Upper lobe of right lung (tissue), 1 donor: ENCODE measurements at regions not wholly inside any gene's neighbourhood (a gene's known extent, or its start where the extent isn't known, plus 50 kb on each side); places are given as distances from the start of the nearest gene placed in this dataset.

ENCODE experiments used
- ATAC-seq: fragments of 200-7000 bp; cut with Tn5 transposase; one replicate; pipeline ENCODE4 v1.9.1; 2020; ENCODE audit warnings: mild to moderate bottlenecking, moderate library complexity
- DNase-seq: peaks from one replicate; pipeline ENCODE4 v3.0.0-alpha.2; 2020
- H3K27ac ChIP-seq: fragments of 200-600 bp; one replicate; pipeline ENCODE4 v1.8.0; 2022
- H3K27me3 ChIP-seq: fragments of 200-600 bp; one replicate; pipeline ENCODE4 v1.8.0; 2022; ENCODE audit warnings: mild to moderate bottlenecking
- H3K36me3 ChIP-seq: fragments of 200-600 bp; one replicate; pipeline ENCODE4 v1.8.0; 2022
- H3K4me1 ChIP-seq: fragments of 200-600 bp; one replicate; pipeline ENCODE4 v1.8.0; 2022
- H3K4me3 ChIP-seq: fragments of 200-600 bp; one replicate; pipeline ENCODE4 v1.8.0; 2022; ENCODE audit warnings: mild to moderate bottlenecking
- H3K9me3 ChIP-seq: fragments of 200-600 bp; one replicate; pipeline ENCODE4 v1.8.0; 2022
- CTCF ChIP-seq: fragments of 200-600 bp; IDR thresholded peaks from one replicate; pipeline ENCODE4 v1.8.0; 2022; ENCODE audit warnings: antibody characterized with exemption
- intact Hi-C: fragments of 100-400 bp; cut with DNase I; formaldehyde crosslinking; loops from one replicate; pipeline ENCODE4 v1.11.0; 2022
- donor health status: DM: no; HTN: yes; CAD: no; lungs with severe emphysema.

GRCh38 chrX:97666890-97667289 is 783.2 kb downstream of the RPA4 start:
- Histone ChIP-seq H3K27ac (no peak overlapping the region), H3K36me3 (no peaks in the 10 kb centered on the region), H3K27me3 (no peaks in the 10 kb centered on the region), H3K4me3 (no peak overlapping the region), H3K9me3 (no peaks in the 10 kb centered on the region), H3K4me1 (no peaks in the 10 kb centered on the region)
- TF ChIP-seq CTCF = no peak
- ATAC-seq (no peak), DNase-seq (no peak)
- intact Hi-C loops = no loop called here

GRCh38 chrX:97668126-97668525 is 784.4 kb downstream of the RPA4 start:
- Histone ChIP-seq H3K9me3 (no peaks in the 10 kb centered on the region), H3K4me1 (no peaks in the 10 kb centered on the region), H3K27ac (no peak overlapping the region), H3K4me3 (no peak overlapping the region), H3K27me3 (no peaks in the 10 kb centered on the region), H3K36me3 (no peaks in the 10 kb centered on the region)
- intact Hi-C loops = no loop called here
- ATAC-seq (no peak), DNase-seq (no peak)
- no peak for TF ChIP-seq CTCF

GRCh38 chrX:97672138-97672537 is 788.4 kb downstream of the RPA4 start:
- no peak for ATAC-seq
- no peak for TF ChIP-seq CTCF
- no peaks in the 10 kb centered on the region for H3K36me3 ChIP-seq
- H3K27me3 ChIP-seq = no peaks in the 10 kb centered on the region
- H3K4me1 ChIP-seq = no peaks in the 10 kb centered on the region
- no peaks in the 10 kb centered on the region for H3K9me3 ChIP-seq
- no peak overlapping the region for H3K27ac ChIP-seq
- DNase-seq = no peak
- intact Hi-C loops = no loop called here
- no peak overlapping the region for H3K4me3 ChIP-seq

GRCh38 chrX:97672608-97673007 is 788.9 kb downstream of the RPA4 start:
- intact Hi-C loops = no loop called here
- ATAC-seq = no peak

GRCh38 chrX:97673135-97673534 is 789.4 kb downstream of the RPA4 start:
- intact Hi-C loops = no loop called here
- Histone ChIP-seq H3K4me3 (no peak overlapping the region), H3K27me3 (no peaks in the 10 kb centered on the region), H3K36me3 (no peaks in the 10 kb centered on the region), H3K27ac (no peak overlapping the region), H3K4me1 (no peaks in the 10 kb centered on the region), H3K9me3 (no peaks in the 10 kb centered on the region)
- no peak for DNase-seq
- ATAC-seq = no peak
- no peak for TF ChIP-seq CTCF

More at GRCh38 chrX:97672608-97673007, 788.9 kb downstream of the RPA4 start:
- no peak for DNase-seq
- Histone ChIP-seq H3K36me3 (no peaks in the 10 kb centered on the region), H3K9me3 (no peaks in the 10 kb centered on the region), H3K4me3 (no peak overlapping the region), H3K27ac (no peak overlapping the region), H3K27me3 (no peaks in the 10 kb centered on the region), H3K4me1 (no peaks in the 10 kb centered on the region)
- TF ChIP-seq CTCF = no peak
